Suppressor macrophage treated with lipopolysaccharide for 4 hours (primary cell): ENCODE measurements at regions not wholly inside any gene's neighbourhood (a gene's known extent, or its start where the extent isn't known, plus 50 kb on each side); places are given as distances from the start of the nearest gene placed in this dataset.

Experiments
- DNase-seq: peaks from one replicate; pipeline ENCODE4 v3.0.0-alpha.2; 2020

DNA sequence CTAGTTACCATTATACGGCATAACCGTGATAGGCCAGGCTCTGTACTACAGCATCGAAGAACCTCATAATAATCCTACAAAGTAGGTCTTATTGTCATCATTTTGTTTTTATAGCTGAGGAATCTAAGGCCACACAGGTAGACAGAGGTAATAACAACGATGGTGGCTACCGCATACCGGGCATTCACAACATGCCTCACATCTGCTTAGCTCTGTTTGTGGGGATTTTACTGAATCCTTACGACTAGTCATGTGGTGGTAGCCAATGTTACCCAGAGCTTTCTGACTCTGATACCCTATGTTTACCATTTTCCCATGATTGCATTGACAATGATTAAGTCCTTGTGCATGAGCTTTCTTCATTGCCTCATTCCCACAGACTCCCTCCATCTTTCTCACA lies 269.4 kb downstream of the TCF7L2 start:
- no peak for DNase-seq

DNA sequence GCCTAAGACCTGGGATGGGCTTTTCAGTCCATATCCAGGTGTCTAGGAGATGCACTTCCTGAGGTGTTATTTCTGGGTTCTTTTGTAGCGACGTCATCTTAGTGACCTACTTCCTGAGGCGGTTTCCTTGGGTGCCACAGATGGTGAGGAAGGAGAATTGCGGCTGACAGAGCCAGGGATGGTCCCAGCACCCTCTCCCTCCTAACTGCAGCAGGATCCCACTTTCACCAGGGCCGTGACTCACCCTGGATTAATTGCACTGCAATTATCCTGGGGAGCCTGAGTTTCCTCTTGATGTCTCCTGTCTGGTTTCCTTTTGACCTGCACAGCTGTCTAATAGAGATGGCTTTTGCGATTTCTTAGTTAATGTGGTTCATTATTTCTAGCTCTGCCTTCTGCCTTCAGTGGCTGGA lies 271.7 kb downstream of the TCF7L2 start:
- no peak for DNase-seq

GRCh38 chr10:113222207-113222606 lies 272.2 kb downstream of the TCF7L2 start:
- DNase-seq: no peak

GRCh38 chr10:113225364-113225763 lies 275.3 kb downstream of the TCF7L2 start:
- DNase-seq: no peak

GRCh38 chr10:113225903-113226302 lies 275.9 kb downstream of the TCF7L2 start:
- no peak for DNase-seq

- DNase-seq: no peak
Observed at GRCh38 chr10:113226399-113226798, 276.4 kb downstream of the TCF7L2 start.

GRCh38 chr10:113226831-113227445 lies 276.9 kb downstream of the TCF7L2 start:
- DNase-seq: no peak

GRCh38 chr10:113228530-113228929 lies 278.5 kb downstream of the TCF7L2 start:
- no peak for DNase-seq

DNA sequence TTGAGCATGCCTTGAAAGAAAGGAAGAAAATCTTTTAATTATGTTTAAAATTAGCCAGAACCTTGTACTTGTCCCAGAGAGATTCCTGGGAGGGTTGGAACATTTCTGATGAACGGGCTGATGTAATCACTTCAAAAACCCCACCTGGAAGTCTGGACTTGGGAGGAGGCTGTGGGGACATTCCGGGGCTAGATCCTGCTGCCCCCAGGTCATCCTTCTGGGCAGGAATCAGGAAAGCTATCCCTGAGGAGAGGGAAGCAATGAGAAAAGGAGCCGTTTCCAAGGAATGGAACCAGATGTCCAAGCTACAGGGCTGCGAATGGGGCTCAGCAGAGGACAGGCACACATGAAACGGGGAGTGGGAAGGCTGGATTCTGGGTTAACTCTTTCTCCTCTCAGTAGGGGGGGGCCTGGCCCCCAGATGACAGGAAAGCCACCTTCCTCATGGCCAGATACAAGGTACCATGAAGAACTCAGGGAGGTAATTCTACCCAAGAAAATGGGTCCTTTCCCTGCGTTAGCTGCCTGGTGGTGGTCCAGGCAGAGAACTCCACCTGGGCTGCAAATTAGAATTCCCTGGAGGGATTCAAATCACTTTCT lies 280.1 kb downstream of the TCF7L2 start:
- no peak for DNase-seq

- DNase-seq: peak; percentile 54
Observed at GRCh38 chr10:113232928-113233511, 283.0 kb downstream of the TCF7L2 start.

- DNase-seq: no peak
Observed at GRCh38 chr10:113234481-113234880, 284.4 kb downstream of the TCF7L2 start.

- DNase-seq: peak; percentile 68
Observed at GRCh38 chr10:113235508-113235907, 285.5 kb downstream of the TCF7L2 start.

GRCh38 chr10:113236998-113237397 lies 287.0 kb downstream of the TCF7L2 start:
- DNase-seq: no peak

GRCh38 chr10:113239566-113240350 lies 289.7 kb downstream of the TCF7L2 start:
- DNase-seq: peak; percentile 27

- no peak for DNase-seq
Observed at GRCh38 chr10:113240736-113241135, 290.7 kb downstream of the TCF7L2 start.

- DNase-seq: no peak
Observed at GRCh38 chr10:113241599-113242360, 291.7 kb downstream of the TCF7L2 start.

DNA sequence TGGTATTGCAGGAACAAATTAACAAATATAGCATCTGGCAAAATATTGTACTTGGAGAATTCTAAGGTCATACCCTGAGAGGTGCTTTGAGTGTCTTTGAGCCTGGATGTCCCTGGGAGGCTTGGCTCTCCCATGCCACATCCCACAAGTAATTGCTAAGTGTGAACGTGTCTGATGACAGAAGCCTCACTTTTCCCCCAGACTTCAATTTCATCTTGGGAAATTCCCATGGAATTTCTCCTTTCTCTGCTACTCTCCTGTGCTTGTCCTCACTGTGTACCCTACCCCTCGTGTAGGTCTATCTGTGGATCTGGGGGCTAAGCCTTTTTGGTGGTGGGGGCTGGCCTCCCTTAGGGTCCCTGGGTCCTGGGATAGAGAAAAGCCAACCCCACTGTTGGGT lies 293.3 kb downstream of the TCF7L2 start:
- no peak for DNase-seq

DNA sequence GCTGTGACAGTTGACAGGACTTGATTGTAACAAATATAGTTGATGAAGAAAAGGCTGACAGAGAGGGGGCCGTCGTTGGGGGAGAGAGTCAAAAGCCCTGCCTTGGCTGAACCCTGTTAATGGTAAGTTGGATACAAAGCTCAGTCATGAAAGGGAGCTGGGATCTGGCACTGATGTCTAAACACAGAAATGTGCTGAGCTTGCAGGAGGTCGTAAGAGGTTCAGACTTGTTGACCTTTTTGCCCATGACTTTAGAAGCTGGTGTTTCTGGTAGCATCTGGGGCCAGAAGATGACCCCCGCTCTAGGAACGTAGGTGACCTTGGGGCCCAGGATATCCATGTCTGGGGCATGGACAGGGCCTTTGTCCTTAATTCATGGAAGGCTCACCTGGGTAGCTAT lies 294.7 kb downstream of the TCF7L2 start:
- no peak for DNase-seq

DNA sequence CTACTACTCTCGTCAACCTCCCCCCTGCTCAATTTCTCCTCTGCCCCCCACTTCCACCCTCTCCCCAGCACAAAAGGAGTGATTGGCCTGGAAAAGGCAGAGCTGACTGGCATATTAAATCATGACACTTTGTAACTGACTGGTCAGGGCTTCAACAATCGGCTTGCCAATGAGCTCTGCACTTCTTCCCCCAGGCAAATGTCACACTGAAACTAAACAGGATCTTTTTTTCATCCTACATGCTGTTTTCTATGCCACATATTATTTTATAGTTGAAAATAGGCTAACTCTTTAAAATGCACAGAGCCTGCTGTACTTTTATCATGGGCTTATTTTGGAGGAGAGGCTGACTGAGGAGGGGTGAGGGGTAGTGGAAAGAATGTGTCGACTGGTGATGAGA lies 295.2 kb downstream of the TCF7L2 start:
- DNase-seq: no peak

GRCh38 chr10:113247050-113247449 lies 297.0 kb downstream of the TCF7L2 start:
- no peak for DNase-seq

DNA sequence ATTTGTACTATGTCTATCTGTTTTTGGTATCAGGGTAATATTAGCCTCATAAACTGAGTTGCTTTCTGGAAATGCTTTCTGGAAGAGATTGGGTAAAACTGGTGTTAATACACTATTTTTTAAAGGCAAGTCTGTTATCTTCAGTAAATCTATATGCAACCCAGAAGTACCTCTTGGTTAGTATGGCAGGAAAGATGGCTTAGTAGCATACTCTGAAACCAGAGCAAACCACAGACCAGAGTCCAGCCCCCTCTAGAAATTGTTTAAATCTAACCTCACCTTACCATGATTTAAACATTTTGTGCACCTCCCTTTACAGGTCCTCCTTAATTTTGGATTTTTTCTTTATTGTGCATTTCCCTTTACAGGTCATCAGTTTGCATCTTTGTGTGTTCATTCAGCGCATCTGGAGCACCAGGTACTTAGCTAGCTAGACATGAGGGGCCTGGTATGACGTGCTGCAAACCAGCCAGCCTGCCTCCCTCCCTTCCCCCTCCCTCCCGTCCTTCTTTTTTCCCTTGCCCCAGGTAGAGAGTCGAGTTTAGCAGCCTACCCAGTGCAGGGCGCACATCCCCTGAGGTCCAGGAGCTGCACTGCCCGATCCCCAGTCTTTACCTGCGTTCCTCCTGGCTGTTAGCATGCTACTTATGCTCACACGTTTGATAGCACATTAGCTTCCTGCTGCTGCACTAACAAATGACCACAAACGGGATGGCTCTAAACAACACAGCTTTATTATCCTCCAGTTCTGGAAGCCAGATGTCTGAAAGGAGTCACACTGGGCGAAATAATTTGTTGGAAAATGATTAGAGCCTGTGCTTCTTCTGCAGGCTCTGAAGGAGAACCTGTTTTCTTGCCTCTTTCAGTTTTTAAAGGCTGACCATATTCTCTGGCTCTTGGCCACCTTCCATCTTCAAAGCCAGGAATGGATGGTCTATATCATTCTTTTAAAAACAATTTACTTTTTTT lies 299.9 kb upstream of the HABP2 start:
- DNase-seq: no peak
